Gastroesophageal sphincter (tissue), 4 donors: ENCODE measurements at regions not wholly inside any gene's neighbourhood (a gene's known extent, or its start where the extent isn't known, plus 50 kb on each side); places are given as distances from the start of the nearest gene placed in this dataset.

Source experiments
- ATAC-seq: fragments of 150-250 bp; one replicate; pipeline ENCODE4 v1.9.1; 2016; ENCODE audit warnings: mild to moderate bottlenecking, moderate library complexity
- H3K27ac ChIP-seq, 4 donors: fragments of 200-600 bp; sonication (generic) in 3 of 4; 1 replicate in 3 of 4; 2 replicates in 1 of 4; pipeline ENCODE4 v1.5.1; 2016 to 2019
- H3K27me3 ChIP-seq: fragments of 200-600 bp; sonication (generic); one replicate; pipeline ENCODE4 v1.5.1; 2019
- H3K36me3 ChIP-seq, 2 donors: fragments of 200-600 bp; sonication (generic); one replicate each; pipeline ENCODE4 v1.5.1; 2019; ENCODE audit warnings: control low read depth in 1 of 2
- H3K4me1 ChIP-seq, 3 donors: fragments of 200-600 bp; sonication (generic); 1 replicate in 2 of 3; 2 replicates in 1 of 3; pipeline ENCODE4 v1.5.1; 2016 to 2019; ENCODE audit warnings: control low read depth in 2 of 3
- H3K4me3 ChIP-seq, 2 donors: fragments of 200-600 bp; sonication (generic); one replicate each; pipeline ENCODE4 v1.5.1; 2019; ENCODE audit warnings: mild to moderate bottlenecking in 1 of 2, moderate library complexity in 1 of 2
- H3K9me3 ChIP-seq, 3 donors: fragments of 200-600 bp; sonication (generic); one replicate each; pipeline ENCODE4 v1.5.1; 2017 to 2019; ENCODE audit warnings: control low read depth in 2 of 3
- EP300 ChIP-seq: sonication (generic); formaldehyde crosslinking; IDR thresholded peaks from one replicate; pipeline ENCODE4 v1.6.1; 2017; ENCODE audit warnings: antibody characterized with exemption, mild to moderate bottlenecking
- POLR2A ChIP-seq, 2 donors: fragments of 450-650 bp; IDR thresholded peaks; one replicate each; pipeline ENCODE4 v1.6.1; 2017; ENCODE audit warnings: antibody characterized with exemption in 2 of 2, mild to moderate bottlenecking in 2 of 2, moderate library complexity in 1 of 2
- POLR2AphosphoS5 ChIP-seq: sonication (generic); formaldehyde crosslinking; IDR thresholded peaks from one replicate; pipeline ENCODE4 v1.6.1; 2017; ENCODE audit warnings: antibody characterized with exemption
- WGBS, 2 donors: methylation state at CpG; one replicate each; pipeline ENCODE4 v1.1.5; 2018; ENCODE audit warnings: low coverage in 1 of 2; 5-methylcytosine and 5-hydroxymethylcytosine counted together
- TF ChIP-seq, protein P1 (sequence below), 4 experiments: fragments of 200-600 bp in 2 of 4; fragments of 450-650 bp in 2 of 4; sonication (generic) in 1 of 4; IDR thresholded peaks; one replicate each; pipeline ENCODE4 v1.5.1; 2017 to 2019; ENCODE audit warnings: antibody characterized with exemption in 4 of 4, mild to moderate bottlenecking in 2 of 4, moderate library complexity in 2 of 4

DNA sequence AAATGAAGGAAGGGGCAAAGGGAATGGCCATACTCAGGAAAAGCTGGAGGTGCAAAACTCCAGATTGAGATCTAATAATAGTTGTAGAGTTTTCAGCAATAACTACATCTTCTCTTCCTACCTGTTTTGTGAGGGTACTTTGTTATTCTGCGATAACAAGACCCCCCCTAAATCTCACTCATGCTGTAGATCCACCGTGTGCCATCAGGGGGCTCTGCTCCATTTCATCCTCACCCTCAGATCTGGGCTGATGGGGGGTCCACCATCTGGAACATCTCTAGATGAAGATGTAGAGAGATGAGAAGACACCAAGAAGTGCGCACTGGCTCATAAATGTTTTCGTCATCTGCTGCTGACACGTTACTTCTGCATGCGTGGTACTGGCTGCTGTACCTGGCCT lies 135.9 kb upstream of the KIRREL3 start:
- Histone ChIP-seq H3K4me3 (no peak overlapping the region), H3K4me1 (no peaks in the 10 kb centered on the region), H3K36me3 (no peaks in the 10 kb centered on the region), H3K9me3 (no peaks in the 10 kb centered on the region), H3K27ac (no peak overlapping the region), H3K27me3 (no peaks in the 10 kb centered on the region)
- no peak for ATAC-seq
- TF ChIP-seq POLR2AphosphoS5, result no peak
- TF ChIP-seq EP300, result no peak
- TF ChIP-seq, protein P1, sequence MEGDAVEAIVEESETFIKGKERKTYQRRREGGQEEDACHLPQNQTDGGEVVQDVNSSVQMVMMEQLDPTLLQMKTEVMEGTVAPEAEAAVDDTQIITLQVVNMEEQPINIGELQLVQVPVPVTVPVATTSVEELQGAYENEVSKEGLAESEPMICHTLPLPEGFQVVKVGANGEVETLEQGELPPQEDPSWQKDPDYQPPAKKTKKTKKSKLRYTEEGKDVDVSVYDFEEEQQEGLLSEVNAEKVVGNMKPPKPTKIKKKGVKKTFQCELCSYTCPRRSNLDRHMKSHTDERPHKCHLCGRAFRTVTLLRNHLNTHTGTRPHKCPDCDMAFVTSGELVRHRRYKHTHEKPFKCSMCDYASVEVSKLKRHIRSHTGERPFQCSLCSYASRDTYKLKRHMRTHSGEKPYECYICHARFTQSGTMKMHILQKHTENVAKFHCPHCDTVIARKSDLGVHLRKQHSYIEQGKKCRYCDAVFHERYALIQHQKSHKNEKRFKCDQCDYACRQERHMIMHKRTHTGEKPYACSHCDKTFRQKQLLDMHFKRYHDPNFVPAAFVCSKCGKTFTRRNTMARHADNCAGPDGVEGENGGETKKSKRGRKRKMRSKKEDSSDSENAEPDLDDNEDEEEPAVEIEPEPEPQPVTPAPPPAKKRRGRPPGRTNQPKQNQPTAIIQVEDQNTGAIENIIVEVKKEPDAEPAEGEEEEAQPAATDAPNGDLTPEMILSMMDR (IDR thresholded peaks at IDR 0.05), result no peak
- no peak for TF ChIP-seq POLR2A (IDR thresholded peaks at IDR 0.05)
- 84 to 100% methylated on average over 3 to 4 of the region's 6 CpGs for WGBS, 2 donors

DNA sequence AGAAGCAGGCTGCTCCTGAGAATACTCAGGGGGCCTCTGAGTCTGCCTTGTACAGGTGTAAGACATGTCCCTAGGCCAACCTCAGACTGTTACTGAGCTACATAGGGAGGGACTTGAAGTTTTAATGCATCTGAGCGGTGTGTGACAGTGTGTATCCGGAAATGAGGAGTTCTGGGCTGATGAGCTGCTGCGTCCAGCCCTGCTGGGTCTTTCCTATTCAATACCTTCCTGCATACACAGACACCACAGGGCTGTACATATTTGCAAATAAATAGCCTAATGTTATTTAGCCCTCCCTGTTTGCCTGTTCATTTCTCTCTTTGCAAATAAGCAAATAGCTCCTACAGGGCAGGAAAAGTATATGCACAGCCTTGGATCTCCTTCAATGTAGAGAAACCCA lies 134.7 kb upstream of the KIRREL3 start:
- Histone ChIP-seq H3K4me1 (no peaks in the 10 kb centered on the region), H3K4me3 (no peak overlapping the region), H3K9me3 (no peaks in the 10 kb centered on the region), H3K27me3 (no peaks in the 10 kb centered on the region), H3K36me3 (no peaks in the 10 kb centered on the region), H3K27ac (no peak overlapping the region)
- ATAC-seq, result no peak
- TF ChIP-seq, protein P1 (IDR thresholded peaks at IDR 0.05), result no peak
- no peak for TF ChIP-seq EP300
- WGBS, 2 donors, result 90 to 100% methylated on average over 3 of the region's 3 CpGs

DNA sequence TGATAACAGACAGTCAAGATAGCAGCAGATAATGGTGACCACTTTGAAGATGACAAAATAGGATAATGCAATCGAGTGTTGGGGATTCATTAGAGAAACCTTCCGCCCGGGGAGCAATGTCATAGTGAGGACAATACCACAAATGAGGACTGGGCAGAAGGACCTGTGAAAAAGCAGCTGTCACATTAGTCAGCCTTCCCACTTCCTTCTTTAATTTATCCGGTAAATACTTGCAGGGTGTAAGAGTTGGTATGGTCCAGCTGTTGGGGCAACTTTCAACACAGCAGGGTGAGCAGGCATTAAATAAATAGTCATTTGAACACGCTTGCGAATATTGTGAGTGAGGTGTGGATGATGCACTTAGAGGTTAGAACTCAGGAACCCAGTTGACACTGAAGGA lies 132.5 kb upstream of the KIRREL3 start:
- ATAC-seq, result no peak
- no peaks in the 10 kb centered on the region for H3K27me3 ChIP-seq
- no peaks in the 10 kb centered on the region for H3K4me1 ChIP-seq
- no peaks in the 10 kb centered on the region for H3K36me3 ChIP-seq
- no peaks in the 10 kb centered on the region for H3K9me3 ChIP-seq
- TF ChIP-seq, protein P1 (IDR thresholded peaks at IDR 0.05), result no peak
- TF ChIP-seq POLR2AphosphoS5 (no peak), EP300 (no peak), POLR2A (IDR thresholded peaks at IDR 0.05) (no peak)
- WGBS, 2 donors, result 30 to 43% methylated on average over 6 of the region's 6 CpGs
- no peak overlapping the region for H3K27ac ChIP-seq
- H3K4me3 ChIP-seq, result no peak overlapping the region

DNA sequence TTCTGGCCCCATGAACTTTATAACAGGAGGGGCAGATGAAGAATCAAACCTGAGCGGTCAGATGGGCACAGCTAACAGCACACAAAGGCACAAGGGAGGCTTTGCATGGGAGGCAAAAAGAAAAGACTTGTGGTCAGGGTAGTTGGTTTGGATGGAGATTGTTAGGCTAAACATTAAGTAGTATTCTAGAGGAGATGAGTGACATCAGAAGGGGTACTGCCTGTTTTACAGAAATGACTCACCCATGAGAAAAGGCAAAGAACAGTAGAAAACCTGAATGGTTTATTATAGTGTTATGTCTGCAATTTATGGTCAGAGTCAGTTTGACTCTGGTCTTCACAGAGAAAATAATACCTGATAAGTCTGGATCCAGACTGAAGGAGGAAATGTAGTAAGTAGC lies 129.8 kb upstream of the KIRREL3 start:
- H3K4me3 ChIP-seq, result no peak overlapping the region
- no peak overlapping the region for H3K27ac ChIP-seq
- H3K36me3 ChIP-seq, result no peaks in the 10 kb centered on the region
- TF ChIP-seq POLR2AphosphoS5 (no peak), EP300 (no peak), POLR2A (IDR thresholded peaks at IDR 0.05) (no peak)
- TF ChIP-seq, protein P1 (IDR thresholded peaks at IDR 0.05), result no peak
- WGBS, 2 donors, result 83% methylated on average over 1 of the region's 1 CpG; no CpG with 5 or more reads in 1 of the 2 donors
- H3K4me1 ChIP-seq, result no peaks in the 10 kb centered on the region
- no peaks in the 10 kb centered on the region for H3K9me3 ChIP-seq
- H3K27me3 ChIP-seq, result no peaks in the 10 kb centered on the region
- no peak for ATAC-seq

DNA sequence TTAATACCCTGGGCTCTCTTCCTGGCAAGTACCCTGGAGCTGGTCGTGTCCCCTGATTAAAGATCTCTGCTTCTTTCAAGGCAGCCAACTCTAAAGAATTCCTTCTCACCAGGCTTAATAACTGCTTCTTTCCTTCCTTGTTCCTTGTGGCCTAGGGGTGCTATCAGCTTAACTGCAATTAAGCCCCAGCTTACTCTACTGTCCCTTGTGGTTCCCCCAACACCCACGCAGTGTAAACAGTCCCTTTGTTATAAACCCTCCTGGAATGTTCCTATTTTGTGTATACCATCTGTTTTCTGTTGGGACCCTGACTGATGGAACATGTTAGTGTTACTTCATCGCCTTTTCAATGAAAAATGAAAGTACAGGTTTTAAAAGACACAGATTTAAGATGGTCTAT lies 126.4 kb upstream of the KIRREL3 start:
- H3K9me3 ChIP-seq, result no peaks in the 10 kb centered on the region
- ATAC-seq, result no peak
- TF ChIP-seq, protein P1 (IDR thresholded peaks at IDR 0.05), result no peak
- TF ChIP-seq EP300 (no peak), POLR2AphosphoS5 (no peak)
- no peaks in the 10 kb centered on the region for H3K36me3 ChIP-seq
- H3K27ac ChIP-seq, result no peak overlapping the region
- no peaks in the 10 kb centered on the region for H3K4me1 ChIP-seq
- H3K4me3 ChIP-seq, result no peak overlapping the region
- H3K27me3 ChIP-seq, result no peaks in the 10 kb centered on the region
- WGBS, 2 donors, result 58% methylated on average over 3 of the region's 3 CpGs; no CpG with 5 or more reads in 1 of the 2 donors
